ENCODE measurements at regions not wholly inside any gene's neighbourhood (a gene's known extent, or its start where the extent isn't known, plus 50 kb on each side); places are given as distances from the start of the nearest gene placed in this dataset.

DNA sequence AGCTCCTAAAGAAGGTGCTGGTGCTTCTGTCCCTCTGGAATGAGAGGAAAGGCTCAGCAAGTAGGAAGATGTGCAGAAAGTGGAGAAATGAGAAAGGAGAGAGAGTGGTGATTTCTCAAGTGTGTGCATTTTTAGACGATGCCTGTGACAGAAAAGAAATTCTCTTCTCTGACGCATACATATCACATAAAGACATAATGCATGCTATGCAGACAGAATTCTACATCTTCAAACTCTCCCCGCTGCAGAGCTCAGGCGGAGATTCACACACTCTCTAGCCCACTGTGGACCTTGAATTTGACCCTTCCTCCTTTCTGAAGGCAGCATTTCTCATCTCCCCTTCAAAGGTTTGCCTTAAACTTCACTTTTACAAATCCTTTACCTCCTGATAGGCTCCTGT, 52.0 kb upstream of the CAMK1G start:
- no peak for ATAC-seq
- intact Hi-C loops (cut with DNase I, micrococcal nuclease) = no loop called here
- DNase-seq = no peak

Small RNA genes lying in the stretch of these regions (microRNA-seq; reads per million reads assigned to microRNA genes)
- 0 to 101 reads per million in 2 donors for gene MIR205

Data from left colon (tissue), 2 donors.